ENCODE measurements at regions not wholly inside any gene's neighbourhood (a gene's known extent, or its start where the extent isn't known, plus 50 kb on each side); places are given as distances from the start of the nearest gene placed in this dataset.

DNA sequence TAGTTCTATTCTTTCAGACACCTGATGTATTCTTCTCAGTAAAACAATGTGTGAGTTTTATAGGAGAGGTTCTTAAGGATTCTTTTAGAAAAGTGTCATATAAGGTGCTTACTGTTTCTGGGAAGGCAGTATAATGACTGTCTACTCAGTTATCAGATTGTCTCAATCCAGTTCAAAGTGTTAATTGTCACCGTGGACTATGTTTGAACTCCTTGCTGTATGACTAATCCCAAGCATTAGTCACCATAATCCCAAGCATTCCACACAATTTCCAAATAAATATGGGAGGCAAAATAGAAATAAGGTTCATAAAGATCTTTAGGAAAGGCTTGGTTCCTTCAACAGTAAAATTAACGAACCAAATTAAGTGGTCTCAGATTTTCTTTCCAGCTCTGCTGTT is 342.1 kb upstream of the NR5A2 start:
- TF ChIP-seq, protein P1, sequence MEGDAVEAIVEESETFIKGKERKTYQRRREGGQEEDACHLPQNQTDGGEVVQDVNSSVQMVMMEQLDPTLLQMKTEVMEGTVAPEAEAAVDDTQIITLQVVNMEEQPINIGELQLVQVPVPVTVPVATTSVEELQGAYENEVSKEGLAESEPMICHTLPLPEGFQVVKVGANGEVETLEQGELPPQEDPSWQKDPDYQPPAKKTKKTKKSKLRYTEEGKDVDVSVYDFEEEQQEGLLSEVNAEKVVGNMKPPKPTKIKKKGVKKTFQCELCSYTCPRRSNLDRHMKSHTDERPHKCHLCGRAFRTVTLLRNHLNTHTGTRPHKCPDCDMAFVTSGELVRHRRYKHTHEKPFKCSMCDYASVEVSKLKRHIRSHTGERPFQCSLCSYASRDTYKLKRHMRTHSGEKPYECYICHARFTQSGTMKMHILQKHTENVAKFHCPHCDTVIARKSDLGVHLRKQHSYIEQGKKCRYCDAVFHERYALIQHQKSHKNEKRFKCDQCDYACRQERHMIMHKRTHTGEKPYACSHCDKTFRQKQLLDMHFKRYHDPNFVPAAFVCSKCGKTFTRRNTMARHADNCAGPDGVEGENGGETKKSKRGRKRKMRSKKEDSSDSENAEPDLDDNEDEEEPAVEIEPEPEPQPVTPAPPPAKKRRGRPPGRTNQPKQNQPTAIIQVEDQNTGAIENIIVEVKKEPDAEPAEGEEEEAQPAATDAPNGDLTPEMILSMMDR (conservative IDR thresholded peaks at IDR 0.05; ENCODE audit: low read depth, low read length), result no peak
- TF ChIP-seq EZH2 (IDR thresholded peaks at IDR 0.05; ENCODE audit: borderline replicate concordance, low read depth, low read length, poor library complexity, severe bottlenecking), result no peak

Measured in A673 (cell line).